Occipital lobe (tissue), 1 donor: ENCODE measurements at regions not wholly inside any gene's neighbourhood (a gene's known extent, or its start where the extent isn't known, plus 50 kb on each side); places are given as distances from the start of the nearest gene placed in this dataset.

Experiments used
- DNase-seq: peaks from one replicate; lab custom pipeline; 2025; lab: John Stamatoyannopoulos, UW

GRCh38 chr2:58923869-58924268 lies 682.7 kb upstream of the FANCL start:
- no peak for DNase-seq

- DNase-seq = no peak
Observed at GRCh38 chr2:58922245-58922644, 681.1 kb upstream of the FANCL start.

GRCh38 chr2:58921676-58922075 lies 680.6 kb upstream of the FANCL start:
- DNase-seq = no peak

GRCh38 chr2:58920001-58920400 lies 678.9 kb upstream of the FANCL start:
- no peak for DNase-seq

- DNase-seq = no peak
Observed at GRCh38 chr2:58919316-58919715, 678.2 kb upstream of the FANCL start.

- DNase-seq = no peak
Observed at GRCh38 chr2:58918141-58918540, 677.0 kb upstream of the FANCL start.

GRCh38 chr2:58917596-58917995 lies 676.5 kb upstream of the FANCL start:
- DNase-seq = no peak

GRCh38 chr2:58916063-58916462 lies 674.9 kb upstream of the FANCL start:
- DNase-seq = no peak

GRCh38 chr2:58914733-58915505 lies 673.8 kb upstream of the FANCL start:
- no peak for DNase-seq

GRCh38 chr2:58913082-58913726 lies 672.1 kb upstream of the FANCL start:
- DNase-seq = no peak

- no peak for DNase-seq
Observed at GRCh38 chr2:58911877-58912276, 670.8 kb upstream of the FANCL start.

- DNase-seq = no peak
Observed at GRCh38 chr2:58908501-58909154, 667.5 kb upstream of the FANCL start.

GRCh38 chr2:58907644-58908043 lies 666.5 kb upstream of the FANCL start:
- no peak for DNase-seq

GRCh38 chr2:58906081-58906645 lies 665.0 kb upstream of the FANCL start:
- no peak for DNase-seq

- DNase-seq = no peak
Observed at GRCh38 chr2:58904095-58904494, 663.0 kb upstream of the FANCL start.

GRCh38 chr2:58903427-58903826 lies 662.3 kb upstream of the FANCL start:
- no peak for DNase-seq

- no peak for DNase-seq
Observed at GRCh38 chr2:58900246-58901027, 659.3 kb upstream of the FANCL start.

- DNase-seq = no peak
Observed at GRCh38 chr2:58899692-58900091, 658.6 kb upstream of the FANCL start.

GRCh38 chr2:58896638-58897037 lies 655.5 kb upstream of the FANCL start:
- no peak for DNase-seq

- no peak for DNase-seq
Observed at GRCh38 chr2:58895857-58896256, 654.7 kb upstream of the FANCL start.

- DNase-seq = peak; percentile 55
Observed at GRCh38 chr2:58893656-58894351, 652.7 kb upstream of the FANCL start.
